ENCODE measurements at regions not wholly inside any gene's neighbourhood (a gene's known extent, or its start where the extent isn't known, plus 50 kb on each side); places are given as distances from the start of the nearest gene placed in this dataset.
"Not testable (repeated sequence)": the region's sequence is repeated elsewhere in the genome, so short reads cannot be mapped to it uniquely, and the experiment has no call there.

DNA sequence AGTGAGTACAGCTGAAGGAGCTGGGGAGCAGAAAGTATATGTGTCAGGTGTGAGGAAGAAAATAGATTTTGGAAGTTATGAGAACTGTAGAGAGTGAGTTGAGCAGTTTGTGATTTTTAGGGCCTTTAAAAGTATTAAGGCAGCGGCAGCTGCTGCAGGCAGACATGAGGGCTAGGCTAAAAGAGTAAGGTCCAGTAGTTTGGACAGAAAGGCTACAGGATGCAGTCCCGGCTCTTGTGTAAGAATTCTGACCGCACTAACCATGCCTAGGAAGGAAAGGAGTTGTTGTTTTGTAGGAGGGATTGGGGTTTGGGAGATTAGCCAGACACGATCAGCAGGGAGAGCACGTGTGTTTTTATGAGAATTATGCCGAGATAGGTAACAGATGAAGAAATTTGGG is 1144.9 kb downstream of the SORCS1 start:
- TF ChIP-seq CTCF, POLR2AphosphoS5 (IDR thresholded peaks at IDR 0.05): not testable (repeated sequence)

All from suprapubic skin (tissue), 3 donors.